ENCODE measurements at regions not wholly inside any gene's neighbourhood (a gene's known extent, or its start where the extent isn't known, plus 50 kb on each side); places are given as distances from the start of the nearest gene placed in this dataset.

DNA sequence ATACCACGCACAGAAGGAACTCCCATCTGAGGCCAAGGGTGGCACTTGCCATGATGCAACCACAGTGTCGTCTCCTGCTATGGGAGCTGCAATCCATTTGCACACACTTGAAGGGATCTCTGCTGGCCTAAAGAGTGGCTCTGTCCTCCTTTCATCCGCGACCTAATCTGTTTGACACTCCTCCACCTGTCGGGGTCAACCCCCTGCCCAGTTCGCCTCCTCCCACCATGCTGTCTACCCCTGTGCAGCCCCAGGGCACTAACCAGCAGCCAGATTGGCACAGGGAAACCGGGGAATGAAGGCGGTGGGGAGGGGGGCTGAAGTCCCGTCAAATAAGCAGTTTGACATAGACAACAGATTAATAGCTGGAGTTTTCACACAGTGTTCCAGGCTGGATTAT, 58.1 kb upstream of the FOXQ1 start:
- no peak for DNase-seq (ENCODE audit: insufficient read length, low spot score, missing footprints)
- Histone ChIP-seq H3K36me3 (ENCODE audit: insufficient read depth, low read length) (no peaks in the 10 kb centered on the region), H3K4me2 (ENCODE audit: insufficient read depth, low read length) (no peak overlapping the region), H2AFZ (ENCODE audit: low read length) (no peak overlapping the region), H3K4me1 (ENCODE audit: insufficient read depth, low read length) (no peaks in the 10 kb centered on the region), H3K27ac (ENCODE audit: low read depth, low read length) (no peak overlapping the region), H4K20me1 (ENCODE audit: insufficient read depth, low read length) (no peaks in the 10 kb centered on the region), H3K9me3 (ENCODE audit: low read depth, low read length) (no peaks in the 10 kb centered on the region), H3K79me2 (ENCODE audit: insufficient read depth, low read length) (no peaks in the 10 kb centered on the region), H3K4me3 (ENCODE audit: insufficient read depth, low read length) (no peak overlapping the region), H3K27me3 (ENCODE audit: insufficient read depth, low read length) (peaks cover 2% of the 10 kb centered on the region)
- TF ChIP-seq CTCF (IDR thresholded peaks at IDR 0.05; ENCODE audit: extremely low read depth, low read depth, low read length): no peak

DNA sequence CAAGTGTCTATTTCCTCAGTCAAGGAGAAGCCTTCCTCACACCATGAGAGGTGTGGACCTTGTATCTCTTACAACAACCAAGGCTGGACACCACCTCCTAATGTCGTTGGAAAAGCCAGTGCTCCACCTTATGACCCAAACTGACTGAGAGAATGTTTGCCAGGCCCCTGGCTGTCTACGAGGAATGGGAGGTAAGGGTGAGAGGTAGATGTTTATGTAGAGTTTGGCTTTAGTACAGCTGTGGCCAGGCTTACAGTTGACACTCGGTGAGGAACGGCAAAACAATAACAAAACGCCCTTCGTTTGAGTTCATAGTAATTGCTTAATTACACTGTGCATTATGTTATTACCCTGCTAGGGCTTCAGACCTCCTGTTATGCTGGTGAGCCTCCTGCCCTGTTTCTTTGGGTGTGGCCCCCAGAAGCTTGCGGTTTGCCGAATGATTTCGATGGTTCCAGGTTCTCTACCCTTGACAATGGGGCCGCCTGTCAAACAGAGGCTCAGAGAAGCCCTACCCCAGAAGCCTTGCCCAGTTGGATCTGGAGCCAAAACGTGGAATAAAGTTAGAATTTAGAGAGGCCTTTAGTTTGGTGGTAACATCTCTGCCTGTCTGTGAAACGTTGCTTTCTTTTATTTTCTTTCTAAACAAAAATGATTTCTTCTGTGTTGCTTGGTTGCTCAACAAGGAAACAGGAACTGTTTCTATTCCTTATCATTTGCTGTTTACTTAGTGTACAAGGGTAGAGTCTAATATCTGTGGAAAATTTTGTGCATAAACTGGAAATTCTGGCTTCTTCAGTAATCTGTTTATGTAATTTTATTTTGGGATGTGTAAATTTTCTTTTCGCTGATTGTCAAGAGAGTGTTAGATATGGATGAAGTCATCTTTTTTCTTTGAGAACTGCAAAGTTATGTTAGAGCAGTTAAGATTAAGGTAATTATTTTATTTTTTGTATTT, 60.4 kb upstream of the FOXQ1 start:
- no peak overlapping the region for H3K27ac ChIP-seq (ENCODE audit: low read depth, low read length)
- no peaks in the 10 kb centered on the region for H3K9me3 ChIP-seq (ENCODE audit: low read depth, low read length)
- no peak overlapping the region for H3K4me3 ChIP-seq (ENCODE audit: insufficient read depth, low read length)
- H4K20me1 ChIP-seq (ENCODE audit: insufficient read depth, low read length): no peaks in the 10 kb centered on the region
- no peak for TF ChIP-seq CTCF (IDR thresholded peaks at IDR 0.05; ENCODE audit: extremely low read depth, low read depth, low read length)
- H3K4me2 ChIP-seq (ENCODE audit: insufficient read depth, low read length): no peak overlapping the region
- H3K36me3 ChIP-seq (ENCODE audit: insufficient read depth, low read length): no peaks in the 10 kb centered on the region
- no peak overlapping the region for H2AFZ ChIP-seq (ENCODE audit: low read length)
- DNase-seq (ENCODE audit: insufficient read length, low spot score, missing footprints): no peak
- H3K79me2 ChIP-seq (ENCODE audit: insufficient read depth, low read length): no peaks in the 10 kb centered on the region
- H3K27me3 ChIP-seq (ENCODE audit: insufficient read depth, low read length): no peaks in the 10 kb centered on the region
- no peaks in the 10 kb centered on the region for H3K4me1 ChIP-seq (ENCODE audit: insufficient read depth, low read length)

DNA sequence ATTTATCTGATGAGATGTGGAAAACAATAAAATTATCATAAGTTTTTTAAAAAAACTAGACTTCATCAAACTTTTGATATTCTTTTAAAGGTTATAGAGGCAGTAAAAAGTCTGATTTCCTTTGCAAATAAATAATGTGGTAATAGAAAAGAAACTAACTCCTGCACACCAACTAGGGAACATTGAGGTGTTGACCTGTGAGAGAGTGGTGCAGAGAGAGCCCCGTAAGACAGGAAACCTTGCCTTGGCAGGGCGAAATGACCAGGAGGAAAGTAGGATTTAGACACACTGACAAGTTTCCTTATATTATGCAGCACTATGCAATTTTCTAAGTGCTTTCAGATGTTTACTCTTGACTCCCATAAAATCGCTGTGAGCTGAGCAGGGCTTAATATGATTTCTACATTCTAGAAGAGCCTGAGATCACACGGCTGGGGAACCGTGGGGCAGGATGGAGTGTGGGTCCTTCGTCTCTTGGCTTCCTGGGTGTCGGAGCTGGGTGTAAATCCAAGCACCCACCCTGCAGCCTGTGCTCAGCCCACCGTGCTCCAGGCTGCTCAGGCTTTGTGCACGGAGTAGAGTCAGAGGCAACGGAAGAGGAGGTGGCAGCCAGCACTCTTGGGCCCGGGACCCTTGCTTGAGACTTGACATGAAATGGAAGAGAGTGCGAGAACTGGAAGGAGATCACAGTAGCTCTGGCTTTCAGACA, 61.3 kb upstream of the FOXQ1 start:
- DNase-seq (ENCODE audit: insufficient read length, low spot score, missing footprints): no peak
- no peak for TF ChIP-seq CTCF (IDR thresholded peaks at IDR 0.05; ENCODE audit: extremely low read depth, low read depth, low read length)
- H3K4me3 ChIP-seq (ENCODE audit: insufficient read depth, low read length): no peak overlapping the region

GRCh38 chr6:1247894-1248293, 64.0 kb upstream of the FOXQ1 start:
- no peaks in the 10 kb centered on the region for H3K9me3 ChIP-seq (ENCODE audit: low read depth, low read length)
- H3K79me2 ChIP-seq (ENCODE audit: insufficient read depth, low read length): no peaks in the 10 kb centered on the region
- DNase-seq (ENCODE audit: insufficient read length, low spot score, missing footprints): no peak
- no peaks in the 10 kb centered on the region for H4K20me1 ChIP-seq (ENCODE audit: insufficient read depth, low read length)
- no peak overlapping the region for H3K4me2 ChIP-seq (ENCODE audit: insufficient read depth, low read length)
- H3K4me1 ChIP-seq (ENCODE audit: insufficient read depth, low read length): no peaks in the 10 kb centered on the region
- no peaks in the 10 kb centered on the region for H3K27me3 ChIP-seq (ENCODE audit: insufficient read depth, low read length)
- no peak overlapping the region for H3K4me3 ChIP-seq (ENCODE audit: insufficient read depth, low read length)
- no peak overlapping the region for H3K27ac ChIP-seq (ENCODE audit: low read depth, low read length)
- no peak overlapping the region for H2AFZ ChIP-seq (ENCODE audit: low read length)
- no peaks in the 10 kb centered on the region for H3K36me3 ChIP-seq (ENCODE audit: insufficient read depth, low read length)
- no peak for TF ChIP-seq CTCF (IDR thresholded peaks at IDR 0.05; ENCODE audit: extremely low read depth, low read depth, low read length)

More for the DNA sequence above, 61.3 kb upstream of the FOXQ1 start:
- Histone ChIP-seq H3K79me2 (ENCODE audit: insufficient read depth, low read length) (no peaks in the 10 kb centered on the region), H3K4me2 (ENCODE audit: insufficient read depth, low read length) (no peak overlapping the region), H3K9me3 (ENCODE audit: low read depth, low read length) (no peaks in the 10 kb centered on the region), H4K20me1 (ENCODE audit: insufficient read depth, low read length) (no peaks in the 10 kb centered on the region), H3K27ac (ENCODE audit: low read depth, low read length) (no peak overlapping the region), H3K4me1 (ENCODE audit: insufficient read depth, low read length) (no peaks in the 10 kb centered on the region), H3K27me3 (ENCODE audit: insufficient read depth, low read length) (no peaks in the 10 kb centered on the region), H3K36me3 (ENCODE audit: insufficient read depth, low read length) (no peaks in the 10 kb centered on the region), H2AFZ (ENCODE audit: low read length) (no peak overlapping the region)

Measured in osteoblast (primary cell).